ENCODE measurements at regions not wholly inside any gene's neighbourhood (a gene's known extent, or its start where the extent isn't known, plus 50 kb on each side); places are given as distances from the start of the nearest gene placed in this dataset.
A peak's percentile ranks its signal among the peaks of the same experiment; 100 is the strongest.

GRCh38 chr7:41189866-41190265 lies 513.0 kb downstream of the INHBA start:
- Histone ChIP-seq H3K4me2 (no peak overlapping the region), H3K9me2 (replicated peaks; ENCODE audit: insufficient read depth) (no peaks in the 10 kb centered on the region), H3K79me2 (no peaks in the 10 kb centered on the region), H3K4me3 (no peak overlapping the region), H4K20me1 (ENCODE audit: insufficient read depth, poor library complexity, severe bottlenecking) (no peaks in the 10 kb centered on the region), H3K36me3 (replicated peaks; ENCODE audit: insufficient read depth, low read depth) (no peaks in the 10 kb centered on the region), H3K9me3 (ENCODE audit: low read depth) (no peaks in the 10 kb centered on the region), H3K27me3 (no peaks in the 10 kb centered on the region), H3K4me1 (ENCODE audit: insufficient read depth) (peaks cover 11% of the 10 kb centered on the region), H2AFZ (no peak overlapping the region), H3K27ac (peak overlapping the region; percentile 73)
- DNase-seq (ENCODE audit: low spot score) = peak; percentile 23
- WGBS (ENCODE audit: low lambda C conversion rate, missing lambda C conversion rate) = 71% methylated on average over 2 of the region's 2 CpGs
- no peak for TF ChIP-seq CTCF (IDR thresholded peaks at IDR 0.05; ENCODE audit: poor library complexity)
- TF ChIP-seq EZH2 (IDR thresholded peaks at IDR 0.05; ENCODE audit: borderline replicate concordance) = no peak
- TF ChIP-seq EZH2phosphoT487 (IDR thresholded peaks at IDR 0.05; ENCODE audit: low read depth, severe bottlenecking, unreplicated experiment) = no peak

GRCh38 chr7:41188163-41189130 lies 514.4 kb downstream of the INHBA start:
- no peak for TF ChIP-seq EZH2phosphoT487 (IDR thresholded peaks at IDR 0.05; ENCODE audit: low read depth, severe bottlenecking, unreplicated experiment)
- TF ChIP-seq EZH2 (IDR thresholded peaks at IDR 0.05; ENCODE audit: borderline replicate concordance) = no peak
- no peak for TF ChIP-seq CTCF (IDR thresholded peaks at IDR 0.05; ENCODE audit: poor library complexity)
- no peaks in the 10 kb centered on the region for H3K27me3 ChIP-seq
- H3K4me2 ChIP-seq = peak overlapping the region; percentile 19
- no peaks in the 10 kb centered on the region for H3K79me2 ChIP-seq
- H3K4me1 ChIP-seq (ENCODE audit: insufficient read depth) = peaks cover 11% of the 10 kb centered on the region
- H2AFZ ChIP-seq = no peak overlapping the region
- no peaks in the 10 kb centered on the region for H3K9me2 ChIP-seq (replicated peaks; ENCODE audit: insufficient read depth)
- no peak for DNase-seq (ENCODE audit: low spot score)
- no peaks in the 10 kb centered on the region for H3K36me3 ChIP-seq (replicated peaks; ENCODE audit: insufficient read depth, low read depth)
- WGBS (ENCODE audit: low lambda C conversion rate, missing lambda C conversion rate) = 62% methylated on average over 8 of the region's 8 CpGs
- H3K27ac ChIP-seq = peak overlapping the region; percentile 49
- no peaks in the 10 kb centered on the region for H3K9me3 ChIP-seq (ENCODE audit: low read depth)
- no peaks in the 10 kb centered on the region for H4K20me1 ChIP-seq (ENCODE audit: insufficient read depth, poor library complexity, severe bottlenecking)
- no peak overlapping the region for H3K4me3 ChIP-seq

GRCh38 chr7:41187322-41187721 lies 515.6 kb downstream of the INHBA start:
- H4K20me1 ChIP-seq (ENCODE audit: insufficient read depth, poor library complexity, severe bottlenecking) = no peaks in the 10 kb centered on the region
- H3K9me3 ChIP-seq (ENCODE audit: low read depth) = no peaks in the 10 kb centered on the region
- H2AFZ ChIP-seq = no peak overlapping the region
- no peak overlapping the region for H3K4me2 ChIP-seq
- H3K9me2 ChIP-seq (replicated peaks; ENCODE audit: insufficient read depth) = no peaks in the 10 kb centered on the region
- H3K27ac ChIP-seq = no peak overlapping the region
- peaks cover 11% of the 10 kb centered on the region for H3K4me1 ChIP-seq (ENCODE audit: insufficient read depth)
- no peaks in the 10 kb centered on the region for H3K79me2 ChIP-seq
- WGBS (ENCODE audit: low lambda C conversion rate, missing lambda C conversion rate) = 94% methylated on average over 4 of the region's 4 CpGs
- H3K4me3 ChIP-seq = no peak overlapping the region
- H3K36me3 ChIP-seq (replicated peaks; ENCODE audit: insufficient read depth, low read depth) = no peaks in the 10 kb centered on the region
- no peak for DNase-seq (ENCODE audit: low spot score)
- no peaks in the 10 kb centered on the region for H3K27me3 ChIP-seq
- TF ChIP-seq EZH2 (IDR thresholded peaks at IDR 0.05; ENCODE audit: borderline replicate concordance) (no peak), EZH2phosphoT487 (IDR thresholded peaks at IDR 0.05; ENCODE audit: low read depth, severe bottlenecking, unreplicated experiment) (no peak), CTCF (IDR thresholded peaks at IDR 0.05; ENCODE audit: poor library complexity) (no peak)
